DMS114 treated with DMSO at 0.1 percent for 48 hours (cell line): ENCODE measurements at regions not wholly inside any gene's neighbourhood (a gene's known extent, or its start where the extent isn't known, plus 50 kb on each side); places are given as distances from the start of the nearest gene placed in this dataset.
"Not testable (repeated sequence)": the region's sequence is repeated elsewhere in the genome, so short reads cannot be mapped to it uniquely, and the experiment has no call there.

ENCODE experiments used
- DNase-seq: peaks from one replicate; lab custom pipeline; 2025; ENCODE audit not compliant: unreplicated experiment; lab: John Stamatoyannopoulos, UW

DNA sequence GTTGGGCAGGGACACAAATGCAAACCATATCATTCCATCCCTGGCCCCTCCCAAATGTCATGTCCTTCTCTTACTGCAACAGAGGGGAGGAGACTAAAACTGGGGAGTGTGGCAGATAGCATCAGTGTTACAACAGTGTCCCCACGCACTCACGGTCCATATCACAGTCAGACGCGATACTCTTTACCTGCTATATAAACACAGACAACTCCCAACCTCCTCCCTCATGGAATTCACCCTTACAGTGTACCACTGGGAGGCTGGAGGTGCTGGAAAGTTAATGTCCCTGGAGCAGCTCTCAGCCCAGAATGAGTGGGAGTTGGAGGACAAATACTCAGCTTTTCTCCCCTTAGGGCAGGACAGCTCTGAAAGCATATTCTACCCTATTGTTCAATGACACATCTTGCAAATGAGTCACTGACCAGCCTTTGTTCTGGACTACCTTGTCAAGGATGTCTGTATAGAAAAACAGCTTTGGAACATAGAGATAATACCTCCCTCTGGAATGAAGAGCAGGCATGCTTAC is 445.9 kb downstream of the SETD4 start:
- no peak for DNase-seq

DNA sequence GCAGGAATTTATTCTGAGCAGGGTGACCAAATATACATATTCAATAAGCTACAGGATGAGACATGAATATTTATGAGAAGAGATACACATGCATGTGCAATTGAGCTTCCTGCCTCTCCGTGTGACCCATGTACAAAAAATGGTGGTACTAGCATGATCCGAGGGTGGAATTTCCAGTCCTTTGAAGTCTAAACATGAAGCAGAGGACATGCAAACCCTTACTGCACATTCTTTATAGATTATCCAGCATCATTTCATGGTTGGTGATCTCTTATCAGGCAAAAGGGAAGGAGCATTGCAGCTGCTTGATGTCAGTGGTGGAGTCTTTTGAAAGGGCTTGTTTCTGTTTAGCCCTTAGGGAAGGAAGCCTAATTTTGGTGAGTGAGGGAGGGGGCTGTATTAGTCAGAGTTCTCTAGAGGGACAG is 448.6 kb downstream of the SETD4 start:
- DNase-seq = no peak

DNA sequence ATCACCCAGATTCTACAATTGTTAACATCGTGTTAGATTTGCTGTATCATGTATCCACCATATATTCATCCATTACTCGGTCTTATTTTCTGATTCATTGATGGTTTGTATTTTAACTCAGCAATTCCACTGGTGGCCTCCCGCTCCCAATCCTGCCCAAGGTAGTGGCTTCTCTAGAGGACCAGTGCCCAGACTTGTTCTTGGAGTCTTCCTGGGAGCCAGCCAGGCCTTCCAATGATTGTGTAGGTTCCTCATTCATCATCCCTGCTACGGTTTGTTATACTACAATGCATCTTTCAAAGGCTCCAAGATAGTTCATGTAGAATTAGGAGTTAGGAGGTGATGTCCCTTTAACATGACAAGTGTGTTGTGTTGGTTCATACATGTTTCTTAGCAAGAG is 451.1 kb downstream of the SETD4 start:
- no peak for DNase-seq

DNA sequence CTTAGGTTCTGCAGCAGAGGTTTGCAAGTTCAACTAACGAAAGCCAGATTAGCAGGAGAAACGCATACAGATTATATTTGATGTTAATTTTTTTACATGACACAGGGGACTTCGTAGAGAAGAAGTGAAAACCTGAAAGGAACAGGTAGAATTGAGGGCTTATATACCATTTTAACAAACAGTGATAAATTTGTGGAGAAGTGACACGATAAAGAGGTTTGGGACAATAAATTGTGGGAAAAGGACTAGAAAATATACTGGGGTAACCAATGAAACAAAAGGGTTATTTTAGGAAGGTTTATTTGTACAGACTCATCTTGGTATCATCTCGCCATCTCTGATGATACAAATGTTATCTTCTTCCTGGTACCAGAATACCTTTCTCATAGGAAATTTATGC is 452.9 kb downstream of the SETD4 start:
- no peak for DNase-seq

DNA sequence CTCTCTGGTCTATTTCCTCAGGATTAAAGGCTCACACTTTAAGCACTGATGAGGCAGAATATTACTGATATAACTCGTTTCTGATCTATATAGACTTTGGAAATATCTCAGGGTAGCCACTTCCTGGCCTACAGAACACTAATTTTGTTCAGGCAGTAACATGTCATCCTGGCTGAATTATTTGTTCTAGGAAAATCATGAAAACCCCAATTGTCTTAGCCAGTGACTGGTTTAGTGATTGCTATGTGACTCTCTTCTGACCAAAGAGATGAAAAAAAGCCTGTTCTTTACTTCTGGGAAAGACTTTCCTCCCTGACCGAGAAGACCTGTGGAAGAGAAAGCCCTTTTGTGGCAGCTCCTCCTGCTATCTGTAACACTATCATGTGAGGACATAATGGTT is 453.7 kb downstream of the SETD4 start:
- DNase-seq = no peak

DNA sequence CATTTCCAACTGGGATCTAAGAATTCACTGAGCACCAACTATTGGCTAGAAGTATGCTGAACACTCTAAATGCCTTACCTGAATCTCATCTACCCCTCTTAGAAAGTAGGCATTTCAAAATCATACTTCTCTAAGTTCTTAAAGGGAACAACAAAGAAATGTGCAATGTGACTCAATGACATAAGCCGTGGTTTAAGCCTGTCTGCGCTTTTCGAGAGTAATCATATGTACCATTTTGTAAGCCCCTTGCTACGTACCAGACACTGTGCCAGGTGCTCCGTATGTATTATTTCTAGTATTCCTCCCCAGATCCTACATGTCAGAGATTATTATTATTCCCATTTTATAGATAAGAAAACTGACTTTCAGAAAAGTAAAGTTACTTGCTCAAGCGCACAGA is 454.2 kb downstream of the SETD4 start:
- DNase-seq = no peak

DNA sequence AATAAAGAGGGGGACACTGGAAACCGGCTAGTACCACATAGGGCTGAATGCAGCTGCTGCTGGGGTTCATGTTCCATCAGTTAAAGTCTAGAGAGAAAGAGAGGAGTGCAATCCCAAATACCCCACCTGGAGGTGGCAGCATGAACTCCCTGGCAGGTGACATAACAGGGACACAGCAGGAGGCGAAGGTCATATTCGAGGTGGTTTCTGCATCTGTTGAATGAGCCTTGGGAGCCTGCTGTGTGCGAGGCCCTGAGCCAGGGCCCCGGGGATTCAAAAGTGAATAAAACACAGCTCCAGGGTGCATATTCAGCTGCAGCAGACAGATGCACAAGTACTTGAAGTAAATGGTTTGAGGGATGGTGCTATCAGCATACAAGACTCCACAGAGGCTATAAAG is 456.8 kb downstream of the SETD4 start:
- no peak for DNase-seq

DNA sequence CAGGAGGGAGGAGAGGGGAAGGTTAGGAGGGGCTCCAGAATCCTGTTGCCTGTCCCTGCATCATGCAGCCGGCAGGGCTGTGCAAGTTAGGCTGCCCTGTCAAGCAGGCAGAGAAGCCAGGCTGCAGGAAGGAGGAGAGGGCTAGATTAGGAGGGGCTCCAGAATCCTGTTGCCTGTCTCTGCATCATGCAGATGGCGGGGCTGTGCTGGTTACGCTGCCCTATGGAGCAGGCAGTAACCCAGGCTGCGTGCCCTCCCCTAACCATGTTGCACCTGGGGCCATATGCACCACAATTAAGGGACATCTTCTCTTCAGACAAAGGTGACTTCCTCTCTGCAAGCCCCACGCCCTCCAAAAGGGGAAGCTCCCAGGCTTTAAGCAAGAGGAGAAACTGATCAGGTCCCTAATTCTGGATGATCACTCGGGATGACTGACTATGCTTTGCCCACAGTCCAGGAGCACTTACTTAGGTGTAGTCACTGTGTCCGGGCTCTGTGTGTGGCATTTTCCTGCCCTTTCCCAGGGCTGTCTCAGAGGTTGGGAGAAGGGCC is 457.4 kb downstream of the SETD4 start:
- DNase-seq = no peak

DNA sequence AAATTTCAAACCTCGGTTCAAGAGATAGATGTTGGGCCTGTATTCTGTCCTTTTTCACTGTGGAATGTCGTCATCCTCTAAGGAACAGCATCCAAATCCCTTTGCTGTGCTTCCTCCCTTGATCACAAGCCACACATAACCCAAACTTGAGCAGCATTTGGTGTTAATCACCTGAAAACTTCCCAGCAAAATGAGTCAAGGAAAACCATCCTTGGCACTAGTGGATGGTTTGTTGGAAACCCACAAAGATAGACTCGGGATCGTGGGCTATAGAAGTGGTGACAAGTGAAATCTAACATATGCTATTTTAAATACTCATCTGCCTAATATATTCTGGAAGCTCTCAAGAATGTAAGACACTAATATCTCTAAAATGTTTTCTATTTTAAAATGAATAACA is 459.1 kb downstream of the SETD4 start:
- no peak for DNase-seq

DNA sequence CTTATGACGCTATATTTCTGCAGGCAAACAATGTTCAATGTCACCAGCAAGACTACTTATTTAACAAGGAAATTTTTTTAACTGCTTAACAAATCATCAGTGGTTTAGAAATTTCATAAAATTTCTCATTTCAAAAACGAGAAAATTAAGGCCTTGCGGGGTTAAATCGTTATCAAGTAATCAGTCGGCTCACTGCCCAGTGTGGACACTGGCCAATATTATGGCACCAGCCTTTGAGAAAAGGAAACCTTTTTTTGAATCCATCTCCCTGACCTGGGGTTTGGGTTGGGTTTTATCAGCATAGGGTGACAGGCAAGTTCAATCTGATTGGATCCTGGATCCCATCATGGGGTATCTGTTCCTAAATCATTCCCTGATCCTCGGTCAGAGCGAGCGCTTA is 461.2 kb downstream of the SETD4 start:
- DNase-seq = no peak

DNA sequence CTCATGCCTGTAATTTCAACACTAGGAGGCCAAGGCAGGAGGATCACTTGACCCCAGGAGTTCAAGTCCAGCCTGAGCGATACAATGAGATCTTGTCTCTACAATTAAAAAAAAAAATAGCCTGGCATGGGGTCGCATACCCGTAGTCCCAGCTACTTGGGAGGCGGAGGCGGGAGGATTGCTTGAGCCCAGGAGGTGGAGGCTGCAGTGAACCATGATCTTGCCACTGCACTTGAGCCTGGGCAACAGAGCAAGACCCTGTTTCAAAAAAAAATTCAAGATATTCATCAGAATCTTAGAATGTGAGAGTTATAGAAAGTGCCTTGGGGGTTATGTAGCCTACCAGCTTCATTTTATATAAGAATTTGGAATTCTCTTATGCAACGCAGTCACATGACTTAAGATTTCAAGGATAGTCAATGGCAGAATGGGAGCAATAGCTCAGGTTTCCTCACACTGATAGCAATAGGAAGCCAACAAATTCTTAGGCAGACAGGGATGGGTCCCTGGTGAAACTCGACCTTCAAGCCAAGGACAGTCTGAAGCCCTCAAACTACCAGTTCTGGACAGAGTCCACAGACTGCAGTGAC is 462.5 kb downstream of the SETD4 start:
- DNase-seq = no peak

DNA sequence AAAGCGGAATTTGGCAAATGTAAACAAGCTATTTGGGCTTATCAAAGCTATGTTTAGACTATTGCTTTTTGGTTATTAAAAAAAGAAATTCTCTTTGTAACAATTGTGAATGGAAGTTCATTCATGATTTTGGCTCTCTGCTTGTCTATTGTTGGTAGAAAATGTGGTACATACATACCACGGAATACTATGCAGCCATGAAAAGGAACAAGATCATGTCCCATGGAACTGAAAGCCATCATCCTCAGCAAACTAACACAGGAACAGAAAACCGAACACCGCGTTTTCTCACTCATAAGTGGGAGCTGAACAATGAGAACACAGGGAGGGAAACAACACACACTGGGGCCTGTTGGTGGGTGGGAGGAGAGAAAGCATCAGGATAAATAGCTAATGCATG is 465.4 kb downstream of the SETD4 start:
- no peak for DNase-seq

DNA sequence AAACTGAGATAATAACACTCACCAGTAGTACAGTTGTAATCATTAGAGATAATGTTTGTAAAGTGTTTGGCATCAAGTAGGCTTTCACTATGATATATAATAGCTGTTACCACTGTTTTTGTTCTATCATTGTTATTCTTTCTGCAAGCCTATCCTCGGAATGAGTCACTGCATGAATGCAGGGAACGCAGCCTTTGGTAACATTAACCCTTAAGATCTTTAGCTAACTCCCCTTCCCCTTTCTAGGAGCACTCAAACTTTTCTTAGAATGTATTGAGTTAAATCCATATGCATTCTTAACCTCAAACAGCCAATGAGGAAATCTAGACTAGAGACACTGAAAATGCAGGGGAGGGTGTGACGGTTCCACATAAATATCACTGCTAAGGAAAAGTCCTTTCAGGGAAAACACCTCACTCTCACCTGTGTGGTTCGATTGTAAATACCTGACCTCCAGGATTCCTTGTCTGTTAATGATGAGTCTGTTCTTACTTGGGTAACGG is 467.3 kb downstream of the SETD4 start:
- DNase-seq = no peak

DNA sequence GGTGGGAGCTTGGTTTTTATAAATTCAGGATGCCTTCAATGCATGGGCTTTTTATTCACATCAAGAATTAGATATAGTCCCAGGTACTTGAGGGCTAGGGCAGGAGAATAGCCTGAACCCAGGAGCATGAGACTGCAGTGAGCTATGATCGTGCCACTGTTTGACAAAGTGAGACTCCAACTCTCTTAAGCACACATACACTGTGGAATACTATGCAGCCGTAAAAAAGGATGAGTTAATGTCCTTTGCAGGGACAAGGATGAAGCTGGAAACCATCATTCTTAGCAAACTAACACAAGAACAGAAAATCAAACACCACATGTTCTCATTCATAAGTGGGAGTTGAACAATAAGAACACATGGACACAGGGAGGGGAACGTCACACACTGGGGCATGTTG is 470.0 kb downstream of the SETD4 start:
- not testable (repeated sequence) for DNase-seq

DNA sequence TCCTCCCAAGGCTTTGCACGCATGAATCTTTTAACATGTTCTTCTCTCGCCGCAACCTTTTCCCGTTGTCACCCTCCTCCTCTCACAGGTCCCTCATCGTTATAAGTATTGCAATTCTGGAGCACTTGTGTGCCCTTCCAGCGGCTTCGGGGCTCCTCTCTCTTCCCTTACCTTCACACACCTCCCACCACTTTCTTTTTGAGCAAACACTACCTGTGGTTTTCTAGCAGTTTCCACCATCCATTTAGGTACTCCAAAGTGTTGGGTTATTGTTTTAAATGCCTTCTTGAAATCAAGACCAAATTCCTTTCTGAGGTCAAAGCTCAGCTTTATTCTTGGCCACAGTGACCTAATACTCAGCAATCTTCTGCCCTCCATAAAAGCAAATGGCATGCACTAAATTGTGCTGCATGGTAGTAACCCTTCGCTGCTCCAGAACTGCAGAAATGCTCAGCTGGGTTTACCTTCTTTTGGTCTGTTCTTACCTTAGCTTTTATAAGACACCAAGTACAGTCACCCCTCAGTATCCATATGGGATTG is 472.4 kb downstream of the SETD4 start:
- DNase-seq = no peak

DNA sequence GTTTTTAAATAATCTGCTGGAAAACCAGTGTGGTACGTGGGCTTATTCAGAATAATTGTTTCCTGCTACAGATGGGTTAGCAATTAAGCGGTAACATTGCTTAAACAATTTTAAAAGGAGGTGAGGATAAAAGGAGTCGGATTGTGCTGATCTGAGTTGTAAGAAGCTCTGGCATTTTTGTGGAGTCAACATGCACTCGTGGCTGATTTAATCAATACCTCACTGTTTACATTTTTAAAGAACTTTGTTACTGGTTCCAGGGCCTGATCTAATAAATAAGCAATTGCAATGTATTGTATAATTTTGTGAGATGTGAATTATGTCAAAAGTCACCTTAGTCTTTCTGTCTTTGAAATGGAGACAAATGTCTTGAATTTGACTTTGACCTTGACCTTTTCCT is 474.0 kb downstream of the SETD4 start:
- no peak for DNase-seq

DNA sequence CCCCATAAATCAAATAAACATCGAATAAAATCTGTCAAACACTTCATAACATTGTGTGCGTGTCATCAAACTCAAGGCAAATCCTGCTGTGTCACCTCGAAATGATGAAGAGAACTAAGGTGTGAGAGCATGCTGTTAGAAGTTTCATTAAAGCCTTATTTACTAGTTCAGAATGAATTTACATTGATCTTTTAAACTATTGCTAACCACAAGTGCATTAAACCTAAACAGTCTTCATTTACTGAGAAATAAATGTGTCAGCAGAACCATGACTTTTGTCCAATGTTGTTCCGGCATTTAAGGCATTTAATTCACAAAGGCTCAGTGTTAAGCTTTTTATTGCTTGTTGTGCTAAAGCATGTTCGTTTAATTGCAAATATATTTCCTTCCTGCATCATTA is 474.4 kb downstream of the SETD4 start:
- no peak for DNase-seq

DNA sequence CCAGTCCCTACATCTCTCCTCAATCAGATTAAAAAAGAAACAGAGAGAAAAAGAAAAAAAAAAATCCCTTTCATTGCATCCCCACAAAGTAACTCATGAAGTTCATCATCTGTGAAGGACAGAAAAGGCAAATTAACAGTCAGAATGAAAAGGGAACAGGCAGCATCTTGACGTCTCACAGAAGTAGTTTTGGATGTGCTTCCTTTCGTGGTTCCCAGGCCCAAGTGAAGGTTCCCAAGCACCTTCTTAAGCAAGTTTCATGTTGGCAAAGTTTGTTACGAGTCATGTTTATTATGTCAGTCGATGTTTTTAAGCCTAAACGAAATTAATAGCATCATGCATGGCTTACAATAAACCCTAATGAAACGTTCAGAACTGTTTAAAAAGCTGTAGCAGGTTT is 475.2 kb downstream of the SETD4 start:
- no peak for DNase-seq

DNA sequence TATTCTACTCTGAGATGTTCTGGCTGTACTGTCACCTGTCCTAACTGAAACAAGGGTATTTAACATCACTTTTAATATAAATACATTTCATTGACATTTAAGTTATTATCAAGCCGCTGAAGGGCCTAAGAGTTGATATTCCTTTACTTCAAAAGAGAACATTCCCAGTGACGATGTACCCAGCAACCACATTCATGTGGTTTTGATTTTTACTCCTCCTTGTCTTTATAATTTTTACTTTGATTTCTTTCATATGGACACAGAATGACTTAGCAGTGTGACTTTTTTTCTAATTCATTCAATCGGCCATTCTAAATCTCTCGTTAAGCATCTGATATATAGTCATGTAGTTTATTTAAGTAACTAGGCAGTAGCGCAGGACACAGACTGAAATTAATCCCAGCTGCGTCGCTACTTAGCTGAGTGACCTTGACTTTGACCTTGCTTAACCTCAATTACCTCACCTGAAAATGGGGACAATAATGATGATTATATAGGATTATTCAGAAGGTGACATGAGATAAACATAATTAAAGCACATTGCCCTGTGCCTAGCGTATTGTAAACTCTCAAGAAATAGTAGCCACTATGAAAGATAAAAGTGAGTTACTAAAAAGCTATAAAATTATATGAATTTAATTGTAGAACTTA is 476.6 kb downstream of the SETD4 start:
- no peak for DNase-seq

DNA sequence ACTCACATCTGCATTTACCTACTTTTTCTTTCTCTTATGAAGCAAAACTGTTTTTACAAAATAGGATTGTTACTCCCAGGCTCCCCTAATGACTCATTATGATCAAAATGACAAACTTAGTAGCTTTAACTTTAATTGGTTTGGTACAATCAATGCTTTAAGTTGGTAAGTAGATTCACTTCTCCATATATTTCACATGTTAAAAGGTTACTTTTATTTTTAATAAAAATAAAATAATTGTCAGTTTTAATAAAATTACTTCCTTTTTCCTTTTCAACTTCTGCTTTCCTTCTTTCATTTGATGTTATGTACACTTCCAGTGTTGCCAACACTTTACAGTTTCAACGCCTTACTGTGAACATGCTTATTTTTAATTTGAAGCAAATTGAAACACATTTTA is 477.6 kb downstream of the SETD4 start:
- DNase-seq = no peak

DNA sequence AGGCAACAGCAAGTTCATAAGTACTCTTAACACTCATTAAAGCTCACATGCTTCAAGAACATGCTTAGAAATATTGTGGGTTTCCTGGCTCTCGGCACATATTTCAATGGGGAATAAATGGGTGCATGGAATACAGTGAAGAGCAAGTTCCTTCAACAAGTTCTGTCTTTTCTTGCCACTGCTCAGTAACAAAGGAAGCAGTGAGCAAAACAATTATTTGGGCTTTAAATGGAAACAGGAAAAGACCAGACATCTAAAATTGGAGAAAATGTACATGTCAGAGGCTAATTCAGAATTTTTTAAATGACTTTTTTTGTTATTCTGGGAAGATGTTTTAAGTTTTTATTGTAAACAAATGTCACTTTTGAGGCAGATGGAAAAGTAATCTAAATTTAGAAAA is 478.7 kb downstream of the SETD4 start:
- DNase-seq = no peak
